Left lobe of liver (tissue), 2 donors: ENCODE measurements at regions not wholly inside any gene's neighbourhood (a gene's known extent, or its start where the extent isn't known, plus 50 kb on each side); places are given as distances from the start of the nearest gene placed in this dataset.

Experiments used
- ATAC-seq: fragments of 200-7000 bp; cut with Tn5 transposase; one replicate; pipeline ENCODE4 v1.9.1; 2020; ENCODE audit warnings: mild to moderate bottlenecking, moderate library complexity
- DNase-seq: peaks from one replicate; pipeline ENCODE4 v3.0.0-alpha.2; 2020; ENCODE audit warnings: low spot score
- donor health status: DM: no; HTN: no; CAD: no; lungs with moderate emphysema.
- donor health status: DM: no; HTN: yes; CAD: no.

DNA sequence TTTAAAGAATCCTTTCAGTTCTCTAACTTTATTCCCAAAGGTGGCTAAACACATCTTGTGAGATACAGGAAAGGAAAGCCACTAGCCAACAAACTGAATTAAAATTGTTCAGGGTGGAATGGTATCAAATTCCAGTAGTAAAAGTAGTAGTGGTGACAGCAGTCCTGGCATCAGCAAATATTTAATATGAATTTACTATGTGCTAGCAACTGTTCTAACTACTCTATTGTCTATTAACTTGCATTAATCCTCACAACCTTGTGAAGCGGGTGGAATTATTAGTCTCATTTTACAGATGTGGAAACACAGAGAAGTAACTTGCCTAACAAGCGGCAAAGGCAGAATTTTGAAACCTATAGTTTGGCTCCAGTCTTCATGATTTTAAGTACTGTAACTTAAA, 130.1 kb downstream of the KLF12 start:
- ATAC-seq (no peak), DNase-seq (no peak)

GRCh38 chr13:74003374-74003773, 130.8 kb downstream of the KLF12 start:
- DNase-seq (no peak), ATAC-seq (no peak)

- no peak for ATAC-seq
- no peak for DNase-seq
These were observed 133.3 kb downstream of the KLF12 start for GRCh38 chr13:74000876-74001275.

DNA sequence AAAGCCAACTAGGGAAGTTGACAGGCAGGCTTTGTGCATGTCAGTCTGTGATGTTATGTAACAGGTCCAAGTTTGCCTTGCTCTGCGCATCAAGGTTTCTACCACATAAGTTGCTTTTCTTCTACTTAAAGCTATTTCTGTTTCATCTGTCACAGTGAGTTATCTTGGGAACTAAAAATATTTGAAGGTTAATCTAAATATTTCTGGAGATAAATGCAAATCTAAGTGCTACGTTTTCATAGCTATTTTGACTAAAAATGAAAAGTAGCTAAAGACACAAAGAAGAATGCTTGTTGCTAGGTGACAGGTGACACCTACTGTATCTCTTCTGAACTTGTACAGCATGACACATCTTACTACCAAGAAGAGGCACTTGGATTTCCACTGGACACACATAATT, 135.6 kb downstream of the KLF12 start:
- no peak for DNase-seq

GRCh38 chr13:73997964-73998363, 136.2 kb downstream of the KLF12 start:
- DNase-seq (no peak), ATAC-seq (peak; percentile 54)

More for the DNA sequence above, 135.6 kb downstream of the KLF12 start:
- ATAC-seq, result no peak

- ATAC-seq (no peak), DNase-seq (no peak)
These were observed 137.6 kb downstream of the KLF12 start for GRCh38 chr13:73996569-73996968.

DNA sequence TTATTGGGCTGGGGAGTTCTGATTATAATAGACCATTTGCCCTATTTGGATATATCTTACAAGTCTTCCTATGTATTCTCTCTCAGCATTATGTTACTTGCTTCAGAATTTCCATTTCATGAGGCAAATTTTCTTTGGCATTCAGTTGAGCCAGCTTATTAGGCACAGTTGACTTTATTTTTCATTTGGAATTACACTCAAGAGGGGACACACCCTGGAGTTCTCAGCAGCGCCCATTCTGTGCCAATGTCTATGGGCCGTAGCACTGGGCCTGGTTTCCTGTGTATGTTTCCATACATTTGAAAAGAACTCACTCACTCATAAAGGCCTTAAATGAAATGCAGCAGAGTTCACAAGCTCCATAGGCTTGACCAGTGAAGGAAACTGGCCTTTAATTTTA, 138.5 kb downstream of the KLF12 start:
- ATAC-seq (no peak), DNase-seq (no peak)

DNA sequence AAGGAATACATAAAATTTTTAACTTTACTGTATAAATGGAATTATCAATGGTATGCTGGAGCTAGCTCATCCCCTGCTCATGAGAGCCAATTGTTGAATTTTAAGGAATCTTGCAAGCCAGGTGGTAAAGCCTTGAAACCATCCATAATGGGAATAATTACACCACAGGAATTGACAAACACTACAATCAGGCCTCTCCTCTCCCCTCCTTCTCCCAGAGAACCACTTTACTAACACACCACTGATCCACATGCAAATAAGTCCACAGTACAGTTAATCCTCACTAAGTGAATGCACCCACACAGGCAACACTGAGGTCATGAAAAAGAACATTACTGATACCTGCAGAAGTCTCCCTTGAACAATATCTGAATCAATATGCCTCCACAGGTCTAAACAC, 140.5 kb downstream of the KLF12 start:
- DNase-seq, result no peak
- ATAC-seq, result no peak

GRCh38 chr13:73991884-73992283, 142.3 kb downstream of the KLF12 start:
- DNase-seq (no peak), ATAC-seq (no peak)

- no peak for DNase-seq
- ATAC-seq, result no peak
These were observed 142.8 kb downstream of the KLF12 start for GRCh38 chr13:73991384-73991783.

DNA sequence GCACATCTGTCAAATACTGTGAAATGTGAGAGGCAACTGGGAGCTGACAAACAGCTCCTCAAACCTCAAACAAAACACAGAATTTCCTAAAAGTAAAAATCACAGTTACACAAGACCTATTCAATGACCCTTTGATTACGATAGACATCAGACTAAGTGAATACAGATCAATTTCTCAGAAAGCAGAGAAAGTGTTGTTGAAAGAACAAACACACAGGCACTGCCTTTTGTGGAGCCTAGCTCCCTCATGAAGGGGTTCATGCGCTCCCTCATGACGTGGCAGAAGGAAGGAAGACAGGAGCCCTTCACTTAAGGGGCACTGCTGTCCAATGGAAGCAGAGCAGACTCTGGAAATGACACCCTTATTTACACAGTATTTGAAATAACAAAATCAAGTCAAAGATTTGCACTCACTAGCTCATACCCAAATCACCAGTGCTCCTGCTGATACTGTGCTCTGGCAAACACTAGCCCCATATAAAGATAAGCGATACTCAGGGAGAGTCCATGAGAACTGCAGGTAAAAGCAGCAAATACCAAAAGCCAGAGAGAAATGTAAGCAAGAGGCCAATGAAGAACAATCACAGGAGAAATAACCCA, 144.9 kb downstream of the KLF12 start:
- peak; percentile 86 for ATAC-seq
- no peak for DNase-seq

GRCh38 chr13:73988461-73988860, 145.7 kb downstream of the KLF12 start:
- DNase-seq (no peak), ATAC-seq (no peak)

GRCh38 chr13:73987618-73988017, 146.6 kb downstream of the KLF12 start:
- no peak for ATAC-seq

GRCh38 chr13:73985783-73986182, 148.4 kb downstream of the KLF12 start:
- DNase-seq (no peak), ATAC-seq (no peak)

More at GRCh38 chr13:73987618-73988017, 146.6 kb downstream of the KLF12 start:
- DNase-seq, result no peak

DNA sequence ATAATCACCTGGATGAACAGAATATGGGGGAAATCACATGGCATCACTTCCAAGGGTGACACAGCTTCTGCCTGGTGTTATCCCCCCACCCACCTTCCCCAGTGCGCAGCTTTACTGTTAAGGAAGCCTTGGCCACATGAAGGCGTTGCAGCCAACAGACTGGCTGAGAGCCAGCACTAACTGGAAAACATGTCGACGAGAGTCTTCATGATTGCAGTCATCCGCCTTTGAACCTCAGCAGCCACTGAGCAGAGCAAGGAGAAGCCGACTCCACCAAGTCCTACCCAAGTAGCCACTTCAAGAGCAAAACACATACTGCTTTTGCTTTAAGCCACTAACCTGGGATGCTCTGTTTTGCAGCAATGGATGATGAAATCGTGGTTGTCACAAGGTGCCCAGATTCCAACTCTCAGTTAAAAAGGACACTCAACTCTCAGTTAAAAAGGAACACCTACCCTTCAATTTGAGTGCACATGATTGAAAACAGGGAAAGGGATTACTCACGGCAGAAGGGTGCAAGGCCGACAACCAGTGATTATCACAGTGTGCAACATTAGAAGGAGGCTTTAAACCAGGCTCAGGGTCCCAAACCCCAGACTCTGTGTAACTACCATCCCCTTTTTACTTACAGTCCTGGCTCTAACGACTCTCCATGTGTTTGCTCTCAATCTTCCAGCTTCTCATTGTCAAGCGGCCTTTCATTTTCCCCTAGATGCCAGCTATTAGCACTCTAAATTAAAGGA, 149.1 kb downstream of the KLF12 start:
- peak; percentile 50 for ATAC-seq
- no peak for DNase-seq

DNA sequence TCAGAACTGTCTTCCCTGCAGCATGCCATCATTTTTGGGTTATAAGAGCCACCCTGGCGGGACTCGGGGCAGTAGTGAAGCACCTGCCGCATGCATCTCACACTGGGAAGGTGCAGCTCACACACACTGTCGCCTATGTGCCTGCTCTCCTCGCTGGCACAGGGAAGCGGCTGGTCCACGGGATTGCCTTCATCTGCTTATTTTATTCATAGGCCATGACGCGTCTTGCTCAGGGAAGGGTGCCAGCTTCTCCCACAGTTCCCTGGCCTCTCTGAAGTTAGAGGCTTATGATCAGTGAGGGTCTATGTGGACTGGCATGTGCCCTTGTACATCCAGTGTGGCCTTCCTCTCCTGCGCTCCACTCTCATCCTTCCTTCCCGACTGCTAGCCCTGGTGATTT, 150.0 kb downstream of the KLF12 start:
- ATAC-seq (no peak), DNase-seq (no peak)

DNA sequence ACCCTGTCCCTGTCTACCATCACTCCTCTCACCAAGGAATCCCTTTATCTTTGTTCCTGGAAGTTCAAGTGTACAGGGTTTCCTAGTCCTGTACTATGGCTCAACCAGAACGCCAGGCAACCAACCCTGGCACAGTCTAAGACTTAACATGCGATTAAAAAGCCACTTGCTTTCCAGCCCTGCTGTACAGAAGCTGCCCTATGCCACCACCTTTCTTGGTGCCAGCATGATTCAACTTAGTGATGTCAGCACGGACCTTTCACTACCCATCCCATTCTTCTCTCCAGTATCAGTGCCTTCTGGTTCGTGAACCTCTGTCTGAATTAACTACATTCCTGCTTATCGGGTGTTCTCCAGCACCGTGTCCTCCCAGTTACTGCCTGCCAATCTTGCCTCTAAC, 151.1 kb downstream of the KLF12 start:
- DNase-seq (no peak), ATAC-seq (peak; percentile 32)

GRCh38 chr13:73981595-73981994, 152.6 kb downstream of the KLF12 start:
- peak; percentile 55 for ATAC-seq
- DNase-seq, result no peak

DNA sequence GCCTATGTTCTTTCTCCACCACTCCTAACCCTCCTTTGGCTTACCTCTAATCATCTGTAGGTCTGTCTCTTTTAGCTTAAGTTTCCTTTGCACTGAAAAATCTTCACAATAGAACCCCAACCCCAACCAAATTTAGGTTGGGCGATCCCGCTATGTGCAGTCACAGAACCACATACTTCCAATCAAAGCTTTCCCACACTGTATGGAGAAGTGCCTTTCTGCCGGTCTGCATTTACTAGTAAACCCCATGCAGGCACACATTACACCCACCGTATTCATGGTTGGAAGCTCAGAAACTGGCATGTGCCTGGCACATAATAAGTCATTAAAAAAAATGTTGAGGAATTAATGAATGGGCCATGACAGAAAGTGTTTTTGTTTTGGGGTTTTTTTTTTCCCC, 158.4 kb downstream of the KLF12 start:
- ATAC-seq (no peak), DNase-seq (no peak)

- DNase-seq (no peak), ATAC-seq (no peak)
These were observed 160.2 kb downstream of the KLF12 start for GRCh38 chr13:73974051-73974450.

DNA sequence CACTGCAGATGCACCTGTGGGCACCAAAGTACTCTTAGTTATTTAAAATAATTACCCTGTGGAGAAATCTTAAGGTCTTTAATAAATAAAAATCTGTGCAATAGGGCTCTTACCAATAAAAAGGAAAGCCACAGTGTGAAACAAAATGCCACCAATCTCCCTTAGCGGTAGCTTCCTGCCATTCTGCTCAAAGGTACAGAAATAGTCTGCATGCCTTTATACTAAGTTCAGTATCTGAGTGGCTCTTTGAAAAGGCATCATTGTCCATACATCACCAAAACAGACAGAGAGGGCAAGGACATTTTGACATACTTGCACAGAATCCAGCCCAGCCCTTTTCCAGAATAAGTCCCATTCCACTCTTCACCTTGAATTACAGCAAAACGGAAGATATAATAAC, 161.0 kb downstream of the KLF12 start:
- ATAC-seq, result no peak
- DNase-seq, result no peak

DNA sequence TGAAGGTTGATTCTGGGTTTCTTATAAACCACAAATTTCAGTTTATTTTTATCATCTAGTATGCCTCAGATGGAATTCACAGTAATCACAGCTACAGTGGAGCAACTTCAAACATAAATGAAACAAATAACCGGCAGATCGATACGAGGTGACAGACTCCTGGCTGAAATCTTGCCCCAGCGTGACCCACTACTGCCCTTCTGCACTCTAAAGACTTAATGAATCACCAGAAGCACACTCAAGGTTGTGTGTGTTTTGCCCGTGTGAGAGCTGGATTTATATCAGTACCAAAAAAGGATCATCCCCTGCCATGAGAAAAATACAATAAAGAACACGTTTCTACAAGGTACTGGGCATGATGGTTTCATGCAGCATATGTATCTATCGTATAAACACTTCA, 161.7 kb downstream of the KLF12 start:
- ATAC-seq (peak; percentile 78), DNase-seq (no peak)

DNA sequence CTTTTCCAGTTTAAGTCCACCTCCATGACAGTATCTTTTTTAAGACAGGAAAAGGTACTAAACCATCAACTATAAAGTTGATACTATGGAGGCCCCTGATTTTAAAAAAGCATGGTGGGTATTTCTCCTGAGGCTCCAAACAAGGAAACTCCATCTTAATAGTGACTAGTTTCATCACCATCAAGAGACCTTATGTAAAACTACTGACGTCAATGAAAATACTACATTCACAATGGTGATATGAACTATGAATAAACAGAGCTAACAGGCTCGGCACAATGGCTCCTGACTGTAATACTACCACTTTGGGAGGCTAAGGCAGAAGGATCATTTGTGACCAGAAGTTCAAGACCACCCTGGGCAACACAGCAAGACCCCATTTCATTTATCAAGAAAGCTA, 162.7 kb downstream of the KLF12 start:
- DNase-seq (no peak), ATAC-seq (no peak)
